Activated CD8-positive, alpha-beta memory T cell treated with anti-CD3 and anti-CD28 coated beads for 36 hours (primary cell): ENCODE measurements at regions not wholly inside any gene's neighbourhood (a gene's known extent, or its start where the extent isn't known, plus 50 kb on each side); places are given as distances from the start of the nearest gene placed in this dataset.
"Not testable (repeated sequence)": the region's sequence is repeated elsewhere in the genome, so short reads cannot be mapped to it uniquely, and the experiment has no call there.

Experiments
- CTCF ChIA-PET: fragments of 350-600 bp; sonication (Branson Sonifier 250); formaldehyde crosslinking; loops from one replicate; lab custom pipeline; 2021; ENCODE audit warnings: antibody characterized with exemption; lab: Charles Lee
- POLR2A ChIA-PET: fragments of 350-600 bp; sonication (Branson Sonifier 250); formaldehyde crosslinking; loops from one replicate; lab custom pipeline; 2021; ENCODE audit warnings: antibody characterized with exemption; lab: Charles Lee

GRCh38 chr1:229896306-229896705, 170.7 kb upstream of the GALNT2 start:
- POLR2A ChIA-PET, result no interaction called here
- CTCF ChIA-PET, result no interaction called here

GRCh38 chr1:229896861-229897260, 170.2 kb upstream of the GALNT2 start:
- POLR2A ChIA-PET, result no interaction called here
- CTCF ChIA-PET, result no interaction called here

- ChIA-PET POLR2A (no interaction called here), CTCF (no interaction called here)
Observed at GRCh38 chr1:229897501-229897900, 169.5 kb upstream of the GALNT2 start.

- ChIA-PET CTCF (no interaction called here), POLR2A (no interaction called here)
Observed at GRCh38 chr1:229900220-229900619, 166.8 kb upstream of the GALNT2 start.

GRCh38 chr1:229905031-229905545, 161.9 kb upstream of the GALNT2 start:
- ChIA-PET POLR2A (no interaction called here), CTCF (no interaction called here)

GRCh38 chr1:229905652-229906051, 161.4 kb upstream of the GALNT2 start:
- ChIA-PET CTCF (no interaction called here), POLR2A (no interaction called here)

- ChIA-PET CTCF (no interaction called here), POLR2A (no interaction called here)
Observed at GRCh38 chr1:229907884-229908638, 159.0 kb upstream of the GALNT2 start.

- ChIA-PET CTCF (no interaction called here), POLR2A (no interaction called here)
Observed at GRCh38 chr1:229908689-229909088, 158.3 kb upstream of the GALNT2 start.

GRCh38 chr1:229913489-229913888, 153.5 kb upstream of the GALNT2 start:
- ChIA-PET POLR2A (no interaction called here), CTCF (no interaction called here)

GRCh38 chr1:229919488-229919887, 147.6 kb upstream of the GALNT2 start:
- POLR2A ChIA-PET, CTCF ChIA-PET: not testable (repeated sequence)

GRCh38 chr1:229920683-229921082, 146.4 kb upstream of the GALNT2 start:
- ChIA-PET POLR2A (no interaction called here), CTCF (no interaction called here)

- POLR2A ChIA-PET, result no interaction called here
- CTCF ChIA-PET, result interaction anchor here (1.3 kb wide), 1 partner anchor 20 kb away, joined by 4 read pairs; no protein-coding TSS in a partner anchor
Observed at GRCh38 chr1:229922249-229922648, 144.8 kb upstream of the GALNT2 start.

GRCh38 chr1:229924639-229925038, 142.4 kb upstream of the GALNT2 start:
- ChIA-PET POLR2A (no interaction called here), CTCF (no interaction called here)

GRCh38 chr1:229928767-229929166, 138.3 kb upstream of the GALNT2 start:
- ChIA-PET POLR2A (interaction anchor here (0.6 kb wide), 1 partner anchor 181 kb away, joined by 3 read pairs; no protein-coding TSS in a partner anchor), CTCF (no interaction called here)

- CTCF ChIA-PET, POLR2A ChIA-PET: not testable (repeated sequence)
Observed at GRCh38 chr1:229931751-229932150, 135.3 kb upstream of the GALNT2 start.

GRCh38 chr1:229935157-229935556, 131.9 kb upstream of the GALNT2 start:
- CTCF ChIA-PET, POLR2A ChIA-PET: not testable (repeated sequence)

- ChIA-PET CTCF (no interaction called here), POLR2A (no interaction called here)
Observed at GRCh38 chr1:229938551-229938950, 128.5 kb upstream of the GALNT2 start.

- ChIA-PET CTCF (no interaction called here), POLR2A (no interaction called here)
Observed at GRCh38 chr1:229940684-229941083, 126.4 kb upstream of the GALNT2 start.

- ChIA-PET POLR2A (no interaction called here), CTCF (no interaction called here)
Observed at GRCh38 chr1:229941160-229941559, 125.9 kb upstream of the GALNT2 start.

GRCh38 chr1:229941831-229942230, 125.2 kb upstream of the GALNT2 start:
- CTCF ChIA-PET, result no interaction called here

GRCh38 chr1:229942501-229942900, 124.5 kb upstream of the GALNT2 start:
- POLR2A ChIA-PET, result no interaction called here
- CTCF ChIA-PET, result no interaction called here

More at GRCh38 chr1:229941831-229942230, 125.2 kb upstream of the GALNT2 start:
- POLR2A ChIA-PET, result no interaction called here
